ENCODE measurements at regions not wholly inside any gene's neighbourhood (a gene's known extent, or its start where the extent isn't known, plus 50 kb on each side); places are given as distances from the start of the nearest gene placed in this dataset.

DNA sequence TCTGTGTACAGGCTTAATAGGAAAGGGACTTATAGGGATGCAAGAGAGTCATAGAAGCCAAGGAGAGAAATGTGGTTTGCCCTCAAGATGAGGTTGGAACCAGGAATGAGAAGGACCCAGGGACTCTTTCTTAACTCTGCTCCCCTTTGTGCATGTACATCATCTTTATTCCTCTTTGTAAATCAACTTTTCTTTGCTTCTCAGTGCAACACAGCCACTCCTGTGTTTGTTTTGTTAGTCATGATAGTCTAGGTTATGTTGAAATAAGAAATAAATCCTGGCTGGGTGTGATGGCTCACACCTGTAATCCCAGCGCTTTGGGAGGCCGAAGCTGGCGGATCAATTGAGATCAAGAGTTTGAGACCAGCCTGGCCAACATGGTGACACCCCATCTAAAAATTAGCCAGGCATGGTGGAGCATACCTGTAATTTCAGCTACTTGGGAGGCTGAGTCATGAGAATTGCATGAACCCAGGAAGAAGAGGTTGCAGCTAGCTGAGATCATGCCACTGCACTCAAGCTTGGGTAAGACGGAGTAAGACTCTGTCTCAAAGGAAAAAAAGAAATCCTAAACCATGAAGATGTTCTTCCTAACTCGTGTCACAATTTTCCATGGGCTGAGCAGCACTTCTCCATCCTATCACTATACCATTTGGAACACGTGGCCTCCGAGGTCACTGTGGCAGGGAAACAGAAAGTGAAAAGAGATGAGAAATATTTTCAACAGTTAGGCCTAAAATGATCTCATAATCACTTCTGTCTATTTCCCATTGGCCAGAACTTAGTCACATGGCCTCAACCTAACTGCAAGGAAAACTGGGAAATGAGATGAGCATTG lies 73.0 kb upstream of the TMEM17 start:
- no peaks in the 10 kb centered on the region for H3K9me3 ChIP-seq
- H3K27ac ChIP-seq, result no peak overlapping the region
- no peaks in the 10 kb centered on the region for H3K4me1 ChIP-seq (replicated peaks)
- 75% methylated on average over 7 of the region's 7 CpGs for WGBS
- no peaks in the 10 kb centered on the region for H3K36me3 ChIP-seq
- intact Hi-C loops (cut with DNase I), result no loop called here
- TF ChIP-seq CTCF (IDR thresholded peaks at IDR 0.05) (no peak), POLR2AphosphoS5 (IDR thresholded peaks at IDR 0.05) (no peak), POLR2A (IDR thresholded peaks at IDR 0.05) (no peak)
- no peak overlapping the region for H3K4me3 ChIP-seq
- DNase-seq (ENCODE audit: low spot score), result no peak
- no peaks in the 10 kb centered on the region for H3K27me3 ChIP-seq (replicated peaks; ENCODE audit: insufficient read depth)

GRCh38 chr2:62577994-62578781 lies 72.2 kb upstream of the TMEM17 start:
- no peaks in the 10 kb centered on the region for H3K9me3 ChIP-seq
- no peaks in the 10 kb centered on the region for H3K36me3 ChIP-seq
- 19% methylated on average over 2 of the region's 2 CpGs for WGBS
- H3K4me3 ChIP-seq, result no peak overlapping the region
- TF ChIP-seq POLR2A (IDR thresholded peaks at IDR 0.05) (no peak), POLR2AphosphoS5 (IDR thresholded peaks at IDR 0.05) (no peak), CTCF (IDR thresholded peaks at IDR 0.05) (no peak)
- intact Hi-C loops (cut with DNase I), result no loop called here
- no peak for DNase-seq (ENCODE audit: low spot score)
- no peaks in the 10 kb centered on the region for H3K27me3 ChIP-seq (replicated peaks; ENCODE audit: insufficient read depth)
- no peak overlapping the region for H3K27ac ChIP-seq
- H3K4me1 ChIP-seq (replicated peaks), result no peaks in the 10 kb centered on the region

DNA sequence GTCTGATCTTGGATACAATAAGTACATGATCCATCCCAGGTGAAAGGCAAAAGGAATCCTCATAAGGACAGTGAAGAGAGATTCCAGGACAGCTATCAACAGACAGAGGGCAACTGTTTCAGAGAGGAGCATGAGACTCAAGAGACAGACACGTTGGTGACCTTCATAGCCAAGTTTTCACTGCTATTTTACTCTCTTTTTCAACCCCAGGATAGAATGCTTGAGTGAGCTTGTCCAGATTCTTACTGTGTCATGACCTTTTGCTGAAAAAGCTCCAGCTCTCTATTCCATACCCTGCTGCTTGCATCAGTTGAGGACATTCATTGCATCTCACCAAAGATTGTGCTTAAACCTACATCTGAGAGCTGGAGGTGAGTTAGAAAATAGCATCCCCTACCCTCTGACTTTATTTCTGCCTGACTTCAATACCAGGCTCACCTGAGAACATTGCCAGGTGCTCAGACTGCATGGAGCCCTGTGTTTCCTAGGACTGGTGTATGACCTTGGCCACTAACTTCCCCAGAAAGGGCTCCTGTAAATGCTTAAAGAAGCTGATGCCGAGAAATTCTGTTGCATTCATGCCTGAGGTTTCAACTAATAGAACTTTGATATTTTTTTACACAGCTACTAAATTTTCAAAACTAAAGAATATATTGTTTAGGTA lies 70.4 kb upstream of the TMEM17 start:
- Histone ChIP-seq H3K4me3 (no peak overlapping the region), H3K27me3 (replicated peaks; ENCODE audit: insufficient read depth) (no peaks in the 10 kb centered on the region), H3K27ac (no peak overlapping the region), H3K9me3 (no peaks in the 10 kb centered on the region), H3K4me1 (replicated peaks) (no peaks in the 10 kb centered on the region), H3K36me3 (no peaks in the 10 kb centered on the region)
- 71% methylated on average over 2 of the region's 2 CpGs for WGBS
- TF ChIP-seq POLR2A (IDR thresholded peaks at IDR 0.05) (no peak), CTCF (IDR thresholded peaks at IDR 0.05) (no peak)
- no peak for DNase-seq (ENCODE audit: low spot score)
- intact Hi-C loops (cut with DNase I), result no loop called here

- H3K4me3 ChIP-seq, result no peak overlapping the region
- H3K27me3 ChIP-seq (replicated peaks; ENCODE audit: insufficient read depth), result no peaks in the 10 kb centered on the region
- H3K36me3 ChIP-seq, result no peaks in the 10 kb centered on the region
- H3K4me1 ChIP-seq (replicated peaks), result no peaks in the 10 kb centered on the region
- no peak overlapping the region for H3K27ac ChIP-seq
- TF ChIP-seq CTCF (IDR thresholded peaks at IDR 0.05), result no peak
- TF ChIP-seq POLR2AphosphoS5 (IDR thresholded peaks at IDR 0.05), result no peak
- TF ChIP-seq POLR2A (IDR thresholded peaks at IDR 0.05), result no peak
- H3K9me3 ChIP-seq, result no peaks in the 10 kb centered on the region
- DNase-seq (ENCODE audit: low spot score), result no peak
- intact Hi-C loops (cut with DNase I), result no loop called here
Observed at GRCh38 chr2:62573936-62574335, 67.9 kb upstream of the TMEM17 start.
